ENCODE measurements at regions not wholly inside any gene's neighbourhood (a gene's known extent, or its start where the extent isn't known, plus 50 kb on each side); places are given as distances from the start of the nearest gene placed in this dataset.

GRCh38 chr15:47411733-47412132 lies 305.6 kb upstream of the SEMA6D start:
- CTCF ChIA-PET (ENCODE audit: low intra/inter-chr PET ratio, low total read pairs), result no interaction called here
- intact Hi-C loops (cut with micrococcal nuclease; ENCODE audit: unreplicated experiment), result no loop called here
- TF ChIP-seq ZMYM4 (CRISPR knock-in tag; IDR thresholded peaks at IDR 0.05) (no peak), ATF1 (CRISPR knock-in tag; IDR thresholded peaks at IDR 0.05) (no peak), ZFYVE20 (CRISPR knock-in tag; IDR thresholded peaks at IDR 0.05; ENCODE audit: borderline replicate concordance, low read depth) (no peak), ATAD3A (CRISPR knock-in tag; IDR thresholded peaks at IDR 0.05) (no peak), ZNF737 (CRISPR knock-in tag; IDR thresholded peaks at IDR 0.05; ENCODE audit: borderline replicate concordance) (no peak), THAP9 (CRISPR knock-in tag; IDR thresholded peaks at IDR 0.05; ENCODE audit: borderline replicate concordance) (no peak), ZBTB38 (CRISPR knock-in tag; IDR thresholded peaks at IDR 0.05) (no peak), FOXO1 (CRISPR knock-in tag; IDR thresholded peaks at IDR 0.05) (no peak), PHB2 (IDR thresholded peaks at IDR 0.05; ENCODE audit: partially characterized antibody) (no peak), ZBTB21 (CRISPR knock-in tag; IDR thresholded peaks at IDR 0.05) (no peak), NR1H2 (CRISPR knock-in tag; IDR thresholded peaks at IDR 0.05; ENCODE audit: borderline replicate concordance, low read depth) (no peak), ZNF598 (CRISPR knock-in tag; IDR thresholded peaks at IDR 0.05; ENCODE audit: borderline replicate concordance) (no peak), GFI1 (CRISPR knock-in tag; IDR thresholded peaks at IDR 0.05; ENCODE audit: borderline replicate concordance) (no peak)
- TF ChIP-seq, protein P1, sequence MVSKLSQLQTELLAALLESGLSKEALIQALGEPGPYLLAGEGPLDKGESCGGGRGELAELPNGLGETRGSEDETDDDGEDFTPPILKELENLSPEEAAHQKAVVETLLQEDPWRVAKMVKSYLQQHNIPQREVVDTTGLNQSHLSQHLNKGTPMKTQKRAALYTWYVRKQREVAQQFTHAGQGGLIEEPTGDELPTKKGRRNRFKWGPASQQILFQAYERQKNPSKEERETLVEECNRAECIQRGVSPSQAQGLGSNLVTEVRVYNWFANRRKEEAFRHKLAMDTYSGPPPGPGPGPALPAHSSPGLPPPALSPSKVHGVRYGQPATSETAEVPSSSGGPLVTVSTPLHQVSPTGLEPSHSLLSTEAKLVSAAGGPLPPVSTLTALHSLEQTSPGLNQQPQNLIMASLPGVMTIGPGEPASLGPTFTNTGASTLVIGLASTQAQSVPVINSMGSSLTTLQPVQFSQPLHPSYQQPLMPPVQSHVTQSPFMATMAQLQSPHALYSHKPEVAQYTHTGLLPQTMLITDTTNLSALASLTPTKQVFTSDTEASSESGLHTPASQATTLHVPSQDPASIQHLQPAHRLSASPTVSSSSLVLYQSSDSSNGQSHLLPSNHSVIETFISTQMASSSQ (IDR thresholded peaks at IDR 0.05; ENCODE audit: low read depth), result no peak
- TF ChIP-seq, protein P1 (CRISPR knock-in tag; IDR thresholded peaks at IDR 0.05; ENCODE audit: borderline replicate concordance), result no peak
- TF ChIP-seq, protein P2, sequence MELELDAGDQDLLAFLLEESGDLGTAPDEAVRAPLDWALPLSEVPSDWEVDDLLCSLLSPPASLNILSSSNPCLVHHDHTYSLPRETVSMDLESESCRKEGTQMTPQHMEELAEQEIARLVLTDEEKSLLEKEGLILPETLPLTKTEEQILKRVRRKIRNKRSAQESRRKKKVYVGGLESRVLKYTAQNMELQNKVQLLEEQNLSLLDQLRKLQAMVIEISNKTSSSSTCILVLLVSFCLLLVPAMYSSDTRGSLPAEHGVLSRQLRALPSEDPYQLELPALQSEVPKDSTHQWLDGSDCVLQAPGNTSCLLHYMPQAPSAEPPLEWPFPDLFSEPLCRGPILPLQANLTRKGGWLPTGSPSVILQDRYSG (CRISPR knock-in tag; IDR thresholded peaks at IDR 0.05), result no peak
- TF ChIP-seq, protein P3, sequence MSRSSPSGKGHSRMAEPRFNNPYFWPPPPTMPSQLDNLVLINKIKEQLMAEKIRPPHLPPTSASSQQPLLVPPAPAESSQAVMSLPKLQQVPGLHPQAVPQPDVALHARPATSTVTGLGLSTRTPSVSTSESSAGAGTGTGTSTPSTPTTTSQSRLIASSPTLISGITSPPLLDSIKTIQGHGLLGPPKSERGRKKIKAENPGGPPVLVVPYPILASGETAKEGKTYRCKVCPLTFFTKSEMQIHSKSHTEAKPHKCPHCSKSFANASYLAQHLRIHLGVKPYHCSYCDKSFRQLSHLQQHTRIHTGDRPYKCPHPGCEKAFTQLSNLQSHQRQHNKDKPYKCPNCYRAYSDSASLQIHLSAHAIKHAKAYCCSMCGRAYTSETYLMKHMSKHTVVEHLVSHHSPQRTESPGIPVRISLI (CRISPR knock-in tag; IDR thresholded peaks at IDR 0.05; ENCODE audit: borderline replicate concordance), result no peak

More at GRCh38 chr15:47411733-47412132, 305.6 kb upstream of the SEMA6D start:
- no peak overlapping the region for H2AFZ ChIP-seq (ENCODE audit: low read length)
- H3K9ac ChIP-seq (ENCODE audit: insufficient read depth, low read depth, low read length), result no peak overlapping the region
- H3K4me3 ChIP-seq (replicated peaks in 1 of 3; ENCODE audit: insufficient read depth in 1 of 3, low read depth in 2 of 3, low read length in 3 of 3), result no peak overlapping the region
- no peak overlapping the region for H3K27ac ChIP-seq (ENCODE audit: extremely low read length, insufficient read depth, low read length)
- no peaks in the 10 kb centered on the region for H4K20me1 ChIP-seq (ENCODE audit: insufficient read depth, low read length)
- no peaks in the 10 kb centered on the region for H3K27me3 ChIP-seq (ENCODE audit: control insufficient read depth in 1 of 2, insufficient read depth in 2 of 2, low read length in 2 of 2)
- POLR2A ChIA-PET, result no interaction called here
- in situ Hi-C loops (cut with HindIII; ENCODE audit: extremely low pct_ligation_motif_present, low pct_unique_long_range_greater_than_20kb), result no loop called here
- H3K36me3 ChIP-seq (replicated peaks in 1 of 2; ENCODE audit: control insufficient read depth in 1 of 2, insufficient read depth in 2 of 2, low read length in 2 of 2), result no peaks in the 10 kb centered on the region
- H3K79me2 ChIP-seq (ENCODE audit: insufficient read depth, low read length), result no peaks in the 10 kb centered on the region
- 0 out of 2 replicates have a peak, but pooled peaks cover 17% of the 10 kb centered on the region for H3K9me3 ChIP-seq (ENCODE audit: low read length)
- DNase-seq (ENCODE audit: low spot score) (no peak), ATAC-seq (no peak), FAIRE-seq (no peak)
- WGBS (ENCODE audit: low lambda C conversion rate), result 61% methylated on average over 4 of the region's 4 CpGs
- peaks cover 11% of the 10 kb centered on the region; the same call in 1 of the 2 replicates for H3K4me1 ChIP-seq (ENCODE audit: insufficient read depth, low read length)
- BruUV-seq (replicated peaks), result no TSS peak
- no peak overlapping the region for H3K4me2 ChIP-seq (ENCODE audit: low read depth, low read length)
